HCT116 (cell line): ENCODE measurements at regions not wholly inside any gene's neighbourhood (a gene's known extent, or its start where the extent isn't known, plus 50 kb on each side); places are given as distances from the start of the nearest gene placed in this dataset.

Experiments used
- ATAC-seq: fragments of 200-7000 bp; cut with Tn5 transposase; 2 replicates; pipeline ENCODE4 v1.9.1; 2020; ENCODE audit warnings: mild to moderate bottlenecking, moderate library complexity
- BruUV-seq: library from RNA; stranded (reverse); fragments of 400-500 nt; replicated peaks from 2 replicates; lab custom pipeline; 2021; lab: Mats Ljungman, UMichigan
- CTCF ChIA-PET: fragments of 300-600 bp; sonication (Branson Sonifier 250); formaldehyde crosslinking; loops from one replicate; lab custom pipeline; 2021; ENCODE audit warnings: antibody characterized with exemption; lab: Charles Lee
- POLR2A ChIA-PET: fragments of 300-600, 350-600 bp; sonication (Branson Sonifier 250); formaldehyde crosslinking; loops from one replicate; lab custom pipeline; 2021; ENCODE audit warnings: antibody characterized with exemption; lab: Charles Lee
- RAD21 ChIA-PET, 2 experiments: fragments of 300-600 bp; sonication (Branson Sonifier 250); formaldehyde crosslinking; loops; one replicate each; lab custom pipeline; 2023; ENCODE audit warnings: low total read pairs in 2 of 2; ENCODE audit not compliant: uncharacterized antibody in 2 of 2, unreplicated experiment in 2 of 2, low non-redundant PET in 1 of 2; lab: Charles Lee
- DNase-seq: peaks from one replicate; pipeline ENCODE4 v3.0.0-alpha.2; 2010; ENCODE audit warnings: low read depth, low spot score
- H2AFZ ChIP-seq: fragments of 200-600 bp; shearing (Covaris generic), sonication (generic); 2 replicates; pipeline ENCODE4 v1.6.1; 2017; ENCODE audit warnings: low read depth, mixed run types, mixed read lengths, antibody characterized with exemption, low read length; ENCODE audit not compliant: poor library complexity, severe bottlenecking
- H3K27ac ChIP-seq: 2 replicates; pipeline ENCODE4 v1.5.1; 2012; ENCODE audit warnings: low read depth, low read length
- H3K27me3 ChIP-seq: fragments of 200-600 bp; sonication (generic); 2 replicates; pipeline ENCODE4 v1.6.1; 2016; ENCODE audit warnings: mixed run types, low read length, mixed read lengths; ENCODE audit not compliant: insufficient read depth
- H3K36me3 ChIP-seq, 2 experiments: fragments of 200-500 bp in 1 of 2; fragments of 200-600 bp in 1 of 2; sonication (Bioruptor generic) in 1 of 2; sonication (generic) in 1 of 2; 2 replicates each; pipeline versions ENCODE4 v1.5.1 to v1.6.1; 2014 to 2016; ENCODE audit warnings: low read length in 2 of 2, inconsistent platforms in 1 of 2, mixed read lengths in 1 of 2, mixed run types in 1 of 2; ENCODE audit not compliant: insufficient read depth in 2 of 2, control insufficient read depth in 1 of 2
- H3K4me1 ChIP-seq, 2 experiments: fragments of 200-600 bp in 1 of 2; sonication (generic) in 1 of 2; 2 replicates each; pipeline versions ENCODE4 v1.5.1 to v1.6.1; 2012 to 2017; ENCODE audit warnings: low read length in 2 of 2, inconsistent platforms in 1 of 2, mild to moderate bottlenecking in 1 of 2, mixed read lengths in 1 of 2, mixed run types in 1 of 2, moderate library complexity in 1 of 2; ENCODE audit not compliant: insufficient read depth in 2 of 2, control insufficient read depth in 1 of 2
- H3K4me2 ChIP-seq: fragments of 200-600 bp; sonication (generic); 2 replicates; pipeline ENCODE4 v1.6.1; 2017; ENCODE audit warnings: mixed run types, low read length, mixed read lengths
- H3K4me3 ChIP-seq, 2 experiments: fragments of 200-600 bp in 1 of 2; sonication (generic) in 1 of 2; replicated peaks in 1 of 2; 2 replicates each; pipeline ENCODE4 v1.5.1; 2011 to 2016; ENCODE audit warnings: low read length in 2 of 2, control low read depth in 1 of 2, low read depth in 1 of 2, mild to moderate bottlenecking in 1 of 2, mixed read lengths in 1 of 2, mixed run types in 1 of 2
- H3K79me2 ChIP-seq: fragments of 200-600 bp; sonication (generic); 2 replicates; pipeline ENCODE4 v1.6.1; 2017; ENCODE audit warnings: mild to moderate bottlenecking, mixed run types, low read length, moderate library complexity, mixed read lengths; ENCODE audit not compliant: insufficient read depth
- H3K9ac ChIP-seq: fragments of 200-600 bp; sonication (generic); 2 replicates; pipeline ENCODE4 v1.6.1; 2016; ENCODE audit warnings: low read length, mixed read lengths
- H3K9me2 ChIP-seq: fragments of 200-600 bp; sonication (generic), shearing (Covaris generic); 2 replicates; pipeline ENCODE4 v1.6.1; 2017; ENCODE audit warnings: mixed run types, mild to moderate bottlenecking, moderate library complexity; ENCODE audit not compliant: insufficient read depth
- H3K9me3 ChIP-seq, 2 experiments: fragments of 200-500 bp in 1 of 2; fragments of 200-600 bp in 1 of 2; sonication (Bioruptor generic) in 1 of 2; sonication (generic) in 1 of 2; 2 replicates each; pipeline ENCODE4 v1.6.1; 2014 to 2017; ENCODE audit warnings: low read length in 2 of 2, mixed read lengths in 2 of 2, inconsistent platforms in 1 of 2, low read depth in 1 of 2, mild to moderate bottlenecking in 1 of 2, mixed run types in 1 of 2, moderate library complexity in 1 of 2; ENCODE audit not compliant: control insufficient read depth in 1 of 2, insufficient read depth in 1 of 2
- H4K20me1 ChIP-seq: fragments of 200-600 bp; sonication (generic), shearing (Covaris generic); 2 replicates; pipeline ENCODE4 v1.6.1; 2017; ENCODE audit warnings: mixed run types, mild to moderate bottlenecking, moderate library complexity; ENCODE audit not compliant: insufficient read depth
- CEBPB ChIP-seq: IDR thresholded peaks from 2 replicates; pipeline ENCODE4 v1.6.1; 2012; ENCODE audit warnings: low read depth
- CTCF ChIP-seq, 3 experiments: fragments of 200-600 bp in 1 of 3; sonication (generic) in 1 of 3; IDR thresholded peaks in 2 of 3; conservative IDR thresholded peaks in 1 of 3; 2 replicates each; pipeline ENCODE4 v1.5.1; 2012 to 2017; ENCODE audit warnings: low read depth in 2 of 3, low read length in 2 of 3, antibody characterized with exemption in 1 of 3, borderline replicate concordance in 1 of 3, control low read depth in 1 of 3, mild to moderate bottlenecking in 1 of 3, mixed read lengths in 1 of 3, mixed run types in 1 of 3, moderate library complexity in 1 of 3; ENCODE audit not compliant: insufficient read depth in 1 of 3
- EGR1 ChIP-seq: IDR thresholded peaks from 2 replicates; pipeline ENCODE4 v1.6.1; 2012; ENCODE audit warnings: low read depth
- EZH2phosphoT487 ChIP-seq: fragments of 200-600 bp; IDR thresholded peaks from 2 replicates; pipeline ENCODE4 v1.6.1; 2018; ENCODE audit warnings: antibody characterized with exemption, borderline replicate concordance
- FOSL1 ChIP-seq: IDR thresholded peaks from 2 replicates; pipeline ENCODE4 v1.6.1; 2012; ENCODE audit warnings: low read depth
- MAX ChIP-seq: IDR thresholded peaks from 2 replicates; pipeline ENCODE4 v1.6.1; 2012
- POLR2AphosphoS5 ChIP-seq: IDR thresholded peaks from 2 replicates; pipeline ENCODE4 v1.6.1; 2011; ENCODE audit warnings: mild to moderate bottlenecking, low read depth, low read length, moderate library complexity
- RAD21 ChIP-seq: IDR thresholded peaks from 2 replicates; pipeline ENCODE4 v1.6.1; 2012; ENCODE audit warnings: low read depth, mild to moderate bottlenecking
- SP1 ChIP-seq: IDR thresholded peaks from 2 replicates; pipeline ENCODE4 v1.6.1; 2012; ENCODE audit warnings: low read depth
- SRF ChIP-seq: IDR thresholded peaks from 2 replicates; pipeline ENCODE4 v1.6.1; 2012; ENCODE audit warnings: low read depth
- ZFX ChIP-seq: fragments of 450-650 bp; IDR thresholded peaks from 2 replicates; pipeline ENCODE4 v1.6.1; 2017
- intact Hi-C: fragments of 100-400 bp; cut with micrococcal nuclease; formaldehyde crosslinking; loops from 2 replicates; pipeline ENCODE4 v1.10.0; 2022
- TF ChIP-seq, protein P1 (sequence below): IDR thresholded peaks from 2 replicates; pipeline ENCODE4 v1.6.1; 2011; ENCODE audit warnings: mild to moderate bottlenecking, low read length, moderate library complexity; ENCODE audit not compliant: insufficient replicate concordance; ENCODE audit errors: extremely low read depth
- TF ChIP-seq, protein P2 (sequence below): IDR thresholded peaks from 2 replicates; pipeline ENCODE4 v1.6.1; 2012; ENCODE audit warnings: low read depth
- TF ChIP-seq, protein P3 (sequence below): IDR thresholded peaks from 2 replicates; pipeline ENCODE4 v1.6.1; 2012

- TF ChIP-seq MAX (no peak), EZH2phosphoT487 (no peak), FOSL1 (no peak), SP1 (no peak)
- TF ChIP-seq, protein P1, sequence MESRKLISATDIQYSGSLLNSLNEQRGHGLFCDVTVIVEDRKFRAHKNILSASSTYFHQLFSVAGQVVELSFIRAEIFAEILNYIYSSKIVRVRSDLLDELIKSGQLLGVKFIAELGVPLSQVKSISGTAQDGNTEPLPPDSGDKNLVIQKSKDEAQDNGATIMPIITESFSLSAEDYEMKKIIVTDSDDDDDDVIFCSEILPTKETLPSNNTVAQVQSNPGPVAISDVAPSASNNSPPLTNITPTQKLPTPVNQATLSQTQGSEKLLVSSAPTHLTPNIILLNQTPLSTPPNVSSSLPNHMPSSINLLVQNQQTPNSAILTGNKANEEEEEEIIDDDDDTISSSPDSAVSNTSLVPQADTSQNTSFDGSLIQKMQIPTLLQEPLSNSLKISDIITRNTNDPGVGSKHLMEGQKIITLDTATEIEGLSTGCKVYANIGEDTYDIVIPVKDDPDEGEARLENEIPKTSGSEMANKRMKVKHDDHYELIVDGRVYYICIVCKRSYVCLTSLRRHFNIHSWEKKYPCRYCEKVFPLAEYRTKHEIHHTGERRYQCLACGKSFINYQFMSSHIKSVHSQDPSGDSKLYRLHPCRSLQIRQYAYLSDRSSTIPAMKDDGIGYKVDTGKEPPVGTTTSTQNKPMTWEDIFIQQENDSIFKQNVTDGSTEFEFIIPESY = no peak
- TF ChIP-seq, all 23 proteins: peak for 0
Observed at GRCh38 chr11:115939104-115939730, 435.0 kb upstream of the CADM1 start (continued).

GRCh38 chr11:115933564-115933963 is 429.3 kb upstream of the CADM1 start:
- Histone ChIP-seq H2AFZ (no peak overlapping the region), H3K9ac (no peak overlapping the region), H3K9me2 (no peaks in the 10 kb centered on the region), H3K9me3 (no peaks in the 10 kb centered on the region; a peak in 1 of 4 replicates), H4K20me1 (no peaks in the 10 kb centered on the region), H3K27me3 (no peaks in the 10 kb centered on the region), H3K27ac (no peak overlapping the region), H3K79me2 (no peaks in the 10 kb centered on the region), H3K36me3 (no peaks in the 10 kb centered on the region), H3K4me2 (no peak overlapping the region), H3K4me1 (no peaks in the 10 kb centered on the region), H3K4me3 (no peak overlapping the region)
- no TSS peak for BruUV-seq
- DNase-seq (no peak), ATAC-seq (no peak)
- ChIA-PET RAD21 (no interaction called here), CTCF (no interaction called here), POLR2A (no interaction called here)
- intact Hi-C loops = no loop called here
- TF ChIP-seq EZH2phosphoT487 (no peak), SRF (no peak), SP1 (no peak), ZFX (no peak), POLR2AphosphoS5 (no peak), CTCF (IDR thresholded peaks at IDR 0.05 in 2 of 3, conservative IDR thresholded peaks at IDR 0.05 in 1 of 3; ENCODE audit: borderline replicate concordance in 1 of 3, insufficient read depth in 1 of 3, low read depth in 2 of 3, low read length in 2 of 3) (no peak), EGR1 (no peak), RAD21 (no peak), FOSL1 (no peak), CEBPB (no peak)
- TF ChIP-seq, protein P2, sequence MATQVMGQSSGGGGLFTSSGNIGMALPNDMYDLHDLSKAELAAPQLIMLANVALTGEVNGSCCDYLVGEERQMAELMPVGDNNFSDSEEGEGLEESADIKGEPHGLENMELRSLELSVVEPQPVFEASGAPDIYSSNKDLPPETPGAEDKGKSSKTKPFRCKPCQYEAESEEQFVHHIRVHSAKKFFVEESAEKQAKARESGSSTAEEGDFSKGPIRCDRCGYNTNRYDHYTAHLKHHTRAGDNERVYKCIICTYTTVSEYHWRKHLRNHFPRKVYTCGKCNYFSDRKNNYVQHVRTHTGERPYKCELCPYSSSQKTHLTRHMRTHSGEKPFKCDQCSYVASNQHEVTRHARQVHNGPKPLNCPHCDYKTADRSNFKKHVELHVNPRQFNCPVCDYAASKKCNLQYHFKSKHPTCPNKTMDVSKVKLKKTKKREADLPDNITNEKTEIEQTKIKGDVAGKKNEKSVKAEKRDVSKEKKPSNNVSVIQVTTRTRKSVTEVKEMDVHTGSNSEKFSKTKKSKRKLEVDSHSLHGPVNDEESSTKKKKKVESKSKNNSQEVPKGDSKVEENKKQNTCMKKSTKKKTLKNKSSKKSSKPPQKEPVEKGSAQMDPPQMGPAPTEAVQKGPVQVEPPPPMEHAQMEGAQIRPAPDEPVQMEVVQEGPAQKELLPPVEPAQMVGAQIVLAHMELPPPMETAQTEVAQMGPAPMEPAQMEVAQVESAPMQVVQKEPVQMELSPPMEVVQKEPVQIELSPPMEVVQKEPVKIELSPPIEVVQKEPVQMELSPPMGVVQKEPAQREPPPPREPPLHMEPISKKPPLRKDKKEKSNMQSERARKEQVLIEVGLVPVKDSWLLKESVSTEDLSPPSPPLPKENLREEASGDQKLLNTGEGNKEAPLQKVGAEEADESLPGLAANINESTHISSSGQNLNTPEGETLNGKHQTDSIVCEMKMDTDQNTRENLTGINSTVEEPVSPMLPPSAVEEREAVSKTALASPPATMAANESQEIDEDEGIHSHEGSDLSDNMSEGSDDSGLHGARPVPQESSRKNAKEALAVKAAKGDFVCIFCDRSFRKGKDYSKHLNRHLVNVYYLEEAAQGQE = no peak
- TF ChIP-seq, protein P1 = no peak
- TF ChIP-seq, protein P3, sequence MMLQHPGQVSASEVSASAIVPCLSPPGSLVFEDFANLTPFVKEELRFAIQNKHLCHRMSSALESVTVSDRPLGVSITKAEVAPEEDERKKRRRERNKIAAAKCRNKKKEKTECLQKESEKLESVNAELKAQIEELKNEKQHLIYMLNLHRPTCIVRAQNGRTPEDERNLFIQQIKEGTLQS = no peak
